IMR-90 (cell line): ENCODE measurements at regions not wholly inside any gene's neighbourhood (a gene's known extent, or its start where the extent isn't known, plus 50 kb on each side); places are given as distances from the start of the nearest gene placed in this dataset.
"Not testable (repeated sequence)": the region's sequence is repeated elsewhere in the genome, so short reads cannot be mapped to it uniquely, and the experiment has no call there.

Experiments used
- CEBPB ChIP-seq: IDR thresholded peaks from 2 replicates; pipeline ENCODE4 v1.6.1; 2012; ENCODE audit warnings: low read depth, low read length, improper control_type of control experiment
- POLR2A ChIP-seq: IDR thresholded peaks from 2 replicates; pipeline ENCODE4 v1.6.1; 2012; ENCODE audit warnings: mild to moderate bottlenecking, low read depth, low read length
- RCOR1 ChIP-seq: IDR thresholded peaks from 2 replicates; pipeline ENCODE4 v1.6.1; 2012; ENCODE audit warnings: mild to moderate bottlenecking, low read length, improper control_type of control experiment; ENCODE audit not compliant: insufficient replicate concordance
- RFX5 ChIP-seq: IDR thresholded peaks from 2 replicates; pipeline ENCODE4 v1.8.0; 2012; ENCODE audit warnings: low read depth, mild to moderate bottlenecking, low read length, moderate library complexity
- TF ChIP-seq, protein P1 (sequence below): conservative IDR thresholded peaks from 2 replicates; pipeline ENCODE4 v1.5.1; 2012; ENCODE audit warnings: mild to moderate bottlenecking, low read depth, low read length, improper control_type of control experiment

- TF ChIP-seq, protein P1, sequence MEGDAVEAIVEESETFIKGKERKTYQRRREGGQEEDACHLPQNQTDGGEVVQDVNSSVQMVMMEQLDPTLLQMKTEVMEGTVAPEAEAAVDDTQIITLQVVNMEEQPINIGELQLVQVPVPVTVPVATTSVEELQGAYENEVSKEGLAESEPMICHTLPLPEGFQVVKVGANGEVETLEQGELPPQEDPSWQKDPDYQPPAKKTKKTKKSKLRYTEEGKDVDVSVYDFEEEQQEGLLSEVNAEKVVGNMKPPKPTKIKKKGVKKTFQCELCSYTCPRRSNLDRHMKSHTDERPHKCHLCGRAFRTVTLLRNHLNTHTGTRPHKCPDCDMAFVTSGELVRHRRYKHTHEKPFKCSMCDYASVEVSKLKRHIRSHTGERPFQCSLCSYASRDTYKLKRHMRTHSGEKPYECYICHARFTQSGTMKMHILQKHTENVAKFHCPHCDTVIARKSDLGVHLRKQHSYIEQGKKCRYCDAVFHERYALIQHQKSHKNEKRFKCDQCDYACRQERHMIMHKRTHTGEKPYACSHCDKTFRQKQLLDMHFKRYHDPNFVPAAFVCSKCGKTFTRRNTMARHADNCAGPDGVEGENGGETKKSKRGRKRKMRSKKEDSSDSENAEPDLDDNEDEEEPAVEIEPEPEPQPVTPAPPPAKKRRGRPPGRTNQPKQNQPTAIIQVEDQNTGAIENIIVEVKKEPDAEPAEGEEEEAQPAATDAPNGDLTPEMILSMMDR, result not testable (repeated sequence)
- TF ChIP-seq POLR2A, RFX5, CEBPB, RCOR1: not testable (repeated sequence)
These were observed 221.7 kb downstream of the RPRM start for GRCh38 chr2:153256876-153257275.
